ENCODE measurements at regions not wholly inside any gene's neighbourhood (a gene's known extent, or its start where the extent isn't known, plus 50 kb on each side); places are given as distances from the start of the nearest gene placed in this dataset.
"Not testable (repeated sequence)": the region's sequence is repeated elsewhere in the genome, so short reads cannot be mapped to it uniquely, and the experiment has no call there.

DNA sequence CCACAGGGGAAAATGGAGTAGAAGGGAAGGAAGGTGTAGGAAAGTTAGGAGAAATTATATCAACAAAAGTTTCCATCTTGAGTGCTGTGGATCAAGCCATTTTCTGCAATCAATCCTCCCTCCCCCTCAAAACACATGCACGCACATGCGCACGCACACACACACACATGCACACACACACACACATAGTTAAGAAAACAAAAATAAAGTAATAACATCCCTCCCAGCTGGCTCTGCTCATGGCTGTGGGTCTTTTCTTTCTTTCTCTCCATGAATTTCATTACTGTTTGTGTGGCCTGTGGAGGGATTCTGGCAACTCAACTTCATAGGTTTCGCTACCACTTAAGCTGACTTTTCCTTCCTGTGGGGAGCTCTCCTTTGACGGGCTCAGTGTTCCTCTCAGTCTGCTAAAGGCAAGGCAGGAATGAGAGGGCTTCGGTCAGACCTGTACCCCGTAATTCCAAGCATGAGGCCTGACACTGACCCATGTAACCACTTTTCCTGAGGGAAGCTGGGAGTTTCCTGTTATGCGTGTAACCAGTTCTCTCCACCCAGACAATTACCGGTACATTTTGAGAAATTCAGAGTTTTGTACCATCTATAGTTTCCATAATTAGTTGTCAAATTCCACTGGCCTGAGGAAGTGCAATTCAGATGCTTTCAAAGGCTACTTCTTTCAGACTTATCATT, 79.8 kb downstream of the ZNF92 start:
- POLR2A ChIA-PET (ENCODE audit: unreplicated experiment), result no interaction called here
- no peak for ATAC-seq
- no peaks in the 10 kb centered on the region for H4K20me1 ChIP-seq (ENCODE audit: low read length)
- H3K27ac ChIP-seq (ENCODE audit: low read length), result no peak overlapping the region
- no peak overlapping the region for H2AFZ ChIP-seq (ENCODE audit: low read length)
- H3K36me3 ChIP-seq (ENCODE audit: low read depth, low read length), result no peaks in the 10 kb centered on the region
- peaks cover 3% of the 10 kb centered on the region for H3F3A ChIP-seq (ENCODE audit: low read length, unreplicated experiment)
- TF ChIP-seq, protein P1, sequence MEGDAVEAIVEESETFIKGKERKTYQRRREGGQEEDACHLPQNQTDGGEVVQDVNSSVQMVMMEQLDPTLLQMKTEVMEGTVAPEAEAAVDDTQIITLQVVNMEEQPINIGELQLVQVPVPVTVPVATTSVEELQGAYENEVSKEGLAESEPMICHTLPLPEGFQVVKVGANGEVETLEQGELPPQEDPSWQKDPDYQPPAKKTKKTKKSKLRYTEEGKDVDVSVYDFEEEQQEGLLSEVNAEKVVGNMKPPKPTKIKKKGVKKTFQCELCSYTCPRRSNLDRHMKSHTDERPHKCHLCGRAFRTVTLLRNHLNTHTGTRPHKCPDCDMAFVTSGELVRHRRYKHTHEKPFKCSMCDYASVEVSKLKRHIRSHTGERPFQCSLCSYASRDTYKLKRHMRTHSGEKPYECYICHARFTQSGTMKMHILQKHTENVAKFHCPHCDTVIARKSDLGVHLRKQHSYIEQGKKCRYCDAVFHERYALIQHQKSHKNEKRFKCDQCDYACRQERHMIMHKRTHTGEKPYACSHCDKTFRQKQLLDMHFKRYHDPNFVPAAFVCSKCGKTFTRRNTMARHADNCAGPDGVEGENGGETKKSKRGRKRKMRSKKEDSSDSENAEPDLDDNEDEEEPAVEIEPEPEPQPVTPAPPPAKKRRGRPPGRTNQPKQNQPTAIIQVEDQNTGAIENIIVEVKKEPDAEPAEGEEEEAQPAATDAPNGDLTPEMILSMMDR (conservative IDR thresholded peaks at IDR 0.05; ENCODE audit: low read depth, low read length), result no peak
- TF ChIP-seq EZH2phosphoT487 (IDR thresholded peaks at IDR 0.05; ENCODE audit: borderline replicate concordance, low read length) (no peak), EZH2 (IDR thresholded peaks at IDR 0.05; ENCODE audit: low read length, unreplicated experiment) (no peak)
- H3K79me2 ChIP-seq (ENCODE audit: low read length), result no peaks in the 10 kb centered on the region
- H3K4me2 ChIP-seq (ENCODE audit: low read length), result no peak overlapping the region
- H3K9me3 ChIP-seq (ENCODE audit: low read length), result no peaks in the 10 kb centered on the region
- H3K4me1 ChIP-seq (ENCODE audit: insufficient read depth, low read length), result peaks cover 21% of the 10 kb centered on the region
- intact Hi-C loops (cut with micrococcal nuclease), result no loop called here
- H3K27me3 ChIP-seq (ENCODE audit: low read length), result no peaks in the 10 kb centered on the region
- no TSS peak for BruUV-seq (replicated peaks)
- DNase-seq, result no peak
- H3K9me2 ChIP-seq (replicated peaks; ENCODE audit: low read length), result no peaks in the 10 kb centered on the region
- H3K4me3 ChIP-seq (ENCODE audit: low read length), result no peak overlapping the region
- CTCF ChIA-PET, result no interaction called here
- no peak overlapping the region for H3K9ac ChIP-seq (ENCODE audit: low read length)

DNA sequence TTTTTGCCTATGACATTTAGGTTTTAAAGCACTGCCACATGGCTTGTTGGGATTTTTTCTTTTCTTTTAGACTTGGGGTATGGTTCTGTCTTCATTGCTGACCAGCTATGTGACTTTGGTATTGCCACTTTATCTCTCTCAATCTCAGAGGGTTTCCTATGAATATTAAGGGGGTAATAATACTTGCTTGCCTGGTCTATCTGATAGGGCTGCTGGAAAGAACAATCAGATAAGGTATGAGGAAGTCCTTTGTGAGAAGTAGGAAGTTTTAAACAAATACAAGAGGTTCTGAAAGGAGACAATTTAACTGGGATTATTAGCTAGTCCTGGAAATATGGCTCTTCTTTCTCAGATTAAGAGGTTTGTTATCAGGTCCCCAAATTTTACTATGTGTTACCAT, 80.8 kb downstream of the ZNF92 start:
- no peak for ATAC-seq
- no peak for DNase-seq
- H3K9me3 ChIP-seq (ENCODE audit: low read length), result no peaks in the 10 kb centered on the region
- H3K9me2 ChIP-seq (replicated peaks; ENCODE audit: low read length), result no peaks in the 10 kb centered on the region
- peaks cover 15% of the 10 kb centered on the region for H3K4me1 ChIP-seq (ENCODE audit: insufficient read depth, low read length)
- H3K27ac ChIP-seq (ENCODE audit: low read length), result no peak overlapping the region
- H3K79me2 ChIP-seq (ENCODE audit: low read length), result no peaks in the 10 kb centered on the region
- H3K36me3 ChIP-seq (ENCODE audit: low read depth, low read length), result no peaks in the 10 kb centered on the region
- POLR2A ChIA-PET (ENCODE audit: unreplicated experiment), result no interaction called here
- no peak overlapping the region for H3K4me3 ChIP-seq (ENCODE audit: low read length)
- TF ChIP-seq, protein P1 (conservative IDR thresholded peaks at IDR 0.05; ENCODE audit: low read depth, low read length), result no peak
- TF ChIP-seq EZH2 (IDR thresholded peaks at IDR 0.05; ENCODE audit: low read length, unreplicated experiment) (no peak), EZH2phosphoT487 (IDR thresholded peaks at IDR 0.05; ENCODE audit: borderline replicate concordance, low read length) (no peak)
- H3K4me2 ChIP-seq (ENCODE audit: low read length), result no peak overlapping the region
- no peak overlapping the region for H3K9ac ChIP-seq (ENCODE audit: low read length)
- no peaks in the 10 kb centered on the region for H3K27me3 ChIP-seq (ENCODE audit: low read length)
- BruUV-seq (replicated peaks), result no TSS peak
- intact Hi-C loops (cut with micrococcal nuclease), result no loop called here
- CTCF ChIA-PET, result no interaction called here
- H4K20me1 ChIP-seq (ENCODE audit: low read length), result no peaks in the 10 kb centered on the region
- H2AFZ ChIP-seq (ENCODE audit: low read length), result no peak overlapping the region
- H3F3A ChIP-seq (ENCODE audit: low read length, unreplicated experiment), result peaks cover 3% of the 10 kb centered on the region

DNA sequence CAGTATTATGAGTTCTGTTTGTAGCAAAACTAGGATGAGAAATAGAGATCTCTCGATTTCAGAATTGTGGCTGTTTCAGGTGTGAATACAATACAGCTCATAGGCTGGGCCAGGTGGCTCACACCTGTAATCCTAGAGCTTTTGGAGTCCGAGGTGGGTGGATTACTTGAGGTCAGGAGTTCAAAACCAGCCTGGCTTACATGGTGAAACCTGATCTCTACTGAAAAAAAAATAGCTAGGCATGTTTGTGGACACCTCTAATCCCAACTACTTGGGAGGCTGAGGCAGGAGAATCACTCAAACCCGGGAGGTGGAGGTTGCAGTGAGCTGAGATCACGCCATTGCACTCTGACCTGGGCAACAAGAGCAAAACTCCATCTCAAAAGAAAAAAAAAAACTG, 81.4 kb downstream of the ZNF92 start:
- H3K27ac ChIP-seq (ENCODE audit: low read length); H3K79me2 ChIP-seq (ENCODE audit: low read length); H3K9me2 ChIP-seq (replicated peaks; ENCODE audit: low read length); H3K27me3 ChIP-seq (ENCODE audit: low read length); ATAC-seq; H3K9ac ChIP-seq (ENCODE audit: low read length); H3K4me2 ChIP-seq (ENCODE audit: low read length); POLR2A ChIA-PET (ENCODE audit: unreplicated experiment); H2AFZ ChIP-seq (ENCODE audit: low read length); H3K4me1 ChIP-seq (ENCODE audit: insufficient read depth, low read length); CTCF ChIA-PET; H4K20me1 ChIP-seq (ENCODE audit: low read length); DNase-seq; H3K9me3 ChIP-seq (ENCODE audit: low read length); BruUV-seq (replicated peaks); intact Hi-C loops (cut with micrococcal nuclease); H3F3A ChIP-seq (ENCODE audit: low read length, unreplicated experiment); H3K4me3 ChIP-seq (ENCODE audit: low read length); H3K36me3 ChIP-seq (ENCODE audit: low read depth, low read length): not testable (repeated sequence)
